Trophoblast cell (in vitro differentiated cells and primary cell): ENCODE measurements at regions not wholly inside any gene's neighbourhood (a gene's known extent, or its start where the extent isn't known, plus 50 kb on each side); places are given as distances from the start of the nearest gene placed in this dataset.

ENCODE experiments used
- DNase-seq, 2 donors: peaks; one replicate each; pipeline ENCODE4 v3.0.0-alpha.2; 2016
- H2AFZ ChIP-seq: 2 replicates; pipeline ENCODE4 v1.6.1; 2013; ENCODE audit warnings: low read length, moderate library complexity, mild to moderate bottlenecking; ENCODE audit not compliant: insufficient read depth, poor library complexity
- H2AK5ac ChIP-seq: 2 replicates; pipeline ENCODE4 v1.6.1; 2013; ENCODE audit warnings: mild to moderate bottlenecking, low read length
- H2BK120ac ChIP-seq: 2 replicates; pipeline ENCODE4 v1.6.1; 2013; ENCODE audit warnings: low read length, mild to moderate bottlenecking, moderate library complexity; ENCODE audit not compliant: insufficient read depth, poor library complexity
- H2BK12ac ChIP-seq: 2 replicates; pipeline ENCODE4 v1.6.1; 2013; ENCODE audit warnings: mild to moderate bottlenecking, low read length, moderate library complexity
- H2BK5ac ChIP-seq: 2 replicates; pipeline ENCODE4 v1.6.1; 2013; ENCODE audit warnings: low read length, low read depth, moderate library complexity, mild to moderate bottlenecking; ENCODE audit not compliant: poor library complexity
- H3K14ac ChIP-seq: 2 replicates; pipeline ENCODE4 v1.6.1; 2013; ENCODE audit warnings: mild to moderate bottlenecking, low read length
- H3K18ac ChIP-seq: 2 replicates; pipeline ENCODE4 v1.6.1; 2013; ENCODE audit warnings: mild to moderate bottlenecking, low read length
- H3K23ac ChIP-seq: 2 replicates; pipeline ENCODE4 v1.6.1; 2013; ENCODE audit warnings: low read length
- H3K27ac ChIP-seq: 2 replicates; pipeline ENCODE4 v1.5.1; 2013; ENCODE audit warnings: low read depth, mild to moderate bottlenecking, inconsistent platforms, low read length, moderate library complexity
- H3K27me3 ChIP-seq: 2 replicates; pipeline ENCODE4 v1.6.1; 2013; ENCODE audit warnings: inconsistent platforms, mild to moderate bottlenecking, low read length, moderate library complexity; ENCODE audit not compliant: insufficient read depth
- H3K36me3 ChIP-seq, 2 experiments: 1 replicate in 1 of 2; 2 replicates in 1 of 2; pipeline ENCODE4 v1.6.1; 2013; ENCODE audit warnings: low read length in 2 of 2, mild to moderate bottlenecking in 2 of 2, moderate library complexity in 1 of 2; ENCODE audit not compliant: insufficient read depth in 2 of 2, control insufficient read depth in 1 of 2
- H3K4ac ChIP-seq: 2 replicates; pipeline ENCODE4 v1.6.1; 2013; ENCODE audit warnings: low read depth, mild to moderate bottlenecking, low read length, moderate library complexity
- H3K4me1 ChIP-seq, 2 experiments: 1 replicate in 1 of 2; 2 replicates in 1 of 2; pipeline ENCODE4 v1.6.1; 2013; ENCODE audit warnings: low read length in 2 of 2, mild to moderate bottlenecking in 2 of 2, moderate library complexity in 1 of 2; ENCODE audit not compliant: insufficient read depth in 2 of 2, control insufficient read depth in 1 of 2
- H3K4me2 ChIP-seq: 2 replicates; pipeline ENCODE4 v1.6.1; 2013; ENCODE audit warnings: inconsistent platforms, mild to moderate bottlenecking, low read length, moderate library complexity
- H3K4me3 ChIP-seq: 2 replicates; pipeline ENCODE4 v1.5.1; 2013; ENCODE audit warnings: mild to moderate bottlenecking, low read depth, low read length, inconsistent platforms
- H3K79me1 ChIP-seq: one replicate; pipeline ENCODE4 v1.6.1; 2013; ENCODE audit warnings: low read length
- H3K79me2 ChIP-seq: 2 replicates; pipeline ENCODE4 v1.6.1; 2013; ENCODE audit warnings: low read length, mild to moderate bottlenecking; ENCODE audit not compliant: control insufficient read depth, insufficient read depth, poor library complexity
- H3K9ac ChIP-seq: 2 replicates; pipeline ENCODE4 v1.6.1; 2013; ENCODE audit warnings: mild to moderate bottlenecking, low read length
- H3K9me3 ChIP-seq: 2 replicates; pipeline ENCODE4 v1.6.1; 2013; ENCODE audit warnings: low read depth, mild to moderate bottlenecking, control low read depth, inconsistent platforms, low read length; ENCODE audit not compliant: insufficient read depth
- H4K12ac ChIP-seq: 2 replicates; pipeline ENCODE4 v1.6.1; 2013; ENCODE audit warnings: low read depth, mild to moderate bottlenecking, low read length, moderate library complexity
- H4K8ac ChIP-seq: 2 replicates; pipeline ENCODE4 v1.6.1; 2013; ENCODE audit warnings: low read depth, mild to moderate bottlenecking, low read length, moderate library complexity
- H4K91ac ChIP-seq: one replicate; pipeline ENCODE4 v1.6.1; 2013; ENCODE audit warnings: low read depth, mild to moderate bottlenecking, low read length, moderate library complexity
- WGBS: extraction: QIAGEN DNeasy Blood & Tissue Kit; methylation state at CpG from one replicate; pipeline ENCODE4 v1.1.7; 2013; ENCODE audit warnings: missing lambda C conversion rate; ENCODE audit not compliant: insufficient read length, insufficient coverage; ENCODE audit errors: extremely low coverage; 5-methylcytosine and 5-hydroxymethylcytosine counted together

- H2BK5ac ChIP-seq, result no peak overlapping the region
- no peak overlapping the region for H3K27ac ChIP-seq
- H4K91ac ChIP-seq, result no peak overlapping the region
- no peak overlapping the region for H4K8ac ChIP-seq
- no peak overlapping the region for H3K9ac ChIP-seq
- H3K14ac ChIP-seq, result no peak overlapping the region
- no peak overlapping the region for H2AK5ac ChIP-seq
- no peak overlapping the region for H2BK120ac ChIP-seq
- no peak overlapping the region for H3K18ac ChIP-seq
- H3K27me3 ChIP-seq, result no peaks in the 10 kb centered on the region
- no peak overlapping the region for H3K4me2 ChIP-seq
- no peak overlapping the region for H4K12ac ChIP-seq
- H2BK12ac ChIP-seq, result no peak overlapping the region
- no peak overlapping the region for H2AFZ ChIP-seq
- no peaks in the 10 kb centered on the region for H3K79me1 ChIP-seq
- no CpG with 5 or more reads among the region's 6 CpGs for WGBS
- H3K4me3 ChIP-seq, result no peak overlapping the region
- no peaks in the 10 kb centered on the region for H3K36me3 ChIP-seq
- no peak for DNase-seq
- no peaks in the 10 kb centered on the region for H3K4me1 ChIP-seq
- no peaks in the 10 kb centered on the region for H3K9me3 ChIP-seq
- no peaks in the 10 kb centered on the region for H3K79me2 ChIP-seq
- no peak overlapping the region for H3K4ac ChIP-seq
- no peak overlapping the region for H3K23ac ChIP-seq
These were observed 242.0 kb downstream of the PTGER3 start for GRCh38 chr1:70805641-70806040.

- H3K4me3 ChIP-seq, result no peak overlapping the region
- no peaks in the 10 kb centered on the region for H3K27me3 ChIP-seq
- H3K4me1 ChIP-seq, result no peaks in the 10 kb centered on the region
- H3K27ac ChIP-seq, result no peak overlapping the region
- H3K4ac ChIP-seq, result no peak overlapping the region
- no peak overlapping the region for H2BK5ac ChIP-seq
- H3K36me3 ChIP-seq, result no peaks in the 10 kb centered on the region
- no peak overlapping the region for H3K9ac ChIP-seq
- H2AK5ac ChIP-seq, result no peak overlapping the region
- no peaks in the 10 kb centered on the region for H3K79me2 ChIP-seq
- H4K8ac ChIP-seq, result no peak overlapping the region
- no peak overlapping the region for H3K23ac ChIP-seq
- no peak overlapping the region for H2BK120ac ChIP-seq
- H3K4me2 ChIP-seq, result no peak overlapping the region
- no peak overlapping the region for H2BK12ac ChIP-seq
- H3K14ac ChIP-seq, result no peak overlapping the region
- H4K91ac ChIP-seq, result no peak overlapping the region
- no peaks in the 10 kb centered on the region for H3K79me1 ChIP-seq
- no peak overlapping the region for H2AFZ ChIP-seq
- no CpG with 5 or more reads among the region's 3 CpGs for WGBS
- H3K18ac ChIP-seq, result no peak overlapping the region
- DNase-seq, result no peak
- H3K9me3 ChIP-seq, result no peaks in the 10 kb centered on the region
- peak overlapping the region; percentile 43 for H4K12ac ChIP-seq
These were observed 240.4 kb downstream of the PTGER3 start for GRCh38 chr1:70807088-70807664.

- H3K4ac ChIP-seq, result no peak overlapping the region
- H2AK5ac ChIP-seq, result no peak overlapping the region
- H4K8ac ChIP-seq, result no peak overlapping the region
- no peaks in the 10 kb centered on the region for H3K79me2 ChIP-seq
- no peak overlapping the region for H3K9ac ChIP-seq
- WGBS, result no CpG with 5 or more reads among the region's 2 CpGs
- H2AFZ ChIP-seq, result no peak overlapping the region
- H3K4me3 ChIP-seq, result no peak overlapping the region
- no peak overlapping the region for H2BK120ac ChIP-seq
- no peak overlapping the region for H3K4me2 ChIP-seq
- no peak overlapping the region for H2BK12ac ChIP-seq
- no peak overlapping the region for H4K12ac ChIP-seq
- no peak overlapping the region for H2BK5ac ChIP-seq
- DNase-seq, result no peak
- no peak overlapping the region for H3K18ac ChIP-seq
- H3K27ac ChIP-seq, result no peak overlapping the region
- no peak overlapping the region for H4K91ac ChIP-seq
- H3K23ac ChIP-seq, result no peak overlapping the region
- H3K27me3 ChIP-seq, result no peaks in the 10 kb centered on the region
- no peaks in the 10 kb centered on the region for H3K79me1 ChIP-seq
- H3K36me3 ChIP-seq, result no peaks in the 10 kb centered on the region
- no peaks in the 10 kb centered on the region for H3K4me1 ChIP-seq
- H3K9me3 ChIP-seq, result no peaks in the 10 kb centered on the region
- no peak overlapping the region for H3K14ac ChIP-seq
These were observed 238.5 kb downstream of the PTGER3 start for GRCh38 chr1:70809069-70809468.

- H3K14ac ChIP-seq, result no peak overlapping the region
- no peak overlapping the region for H3K9ac ChIP-seq
- no peak overlapping the region for H2BK120ac ChIP-seq
- no peaks in the 10 kb centered on the region for H3K4me1 ChIP-seq
- no peak overlapping the region for H3K4ac ChIP-seq
- H2AFZ ChIP-seq, result no peak overlapping the region
- no peak overlapping the region for H4K8ac ChIP-seq
- H3K36me3 ChIP-seq, result no peaks in the 10 kb centered on the region
- no peaks in the 10 kb centered on the region for H3K79me2 ChIP-seq
- H3K18ac ChIP-seq, result no peak overlapping the region
- no peak for DNase-seq
- H4K12ac ChIP-seq, result no peak overlapping the region
- no peak overlapping the region for H3K23ac ChIP-seq
- no peak overlapping the region for H3K4me3 ChIP-seq
- no peaks in the 10 kb centered on the region for H3K27me3 ChIP-seq
- no peak overlapping the region for H2BK5ac ChIP-seq
- H4K91ac ChIP-seq, result no peak overlapping the region
- H3K9me3 ChIP-seq, result no peaks in the 10 kb centered on the region
- H2BK12ac ChIP-seq, result no peak overlapping the region
- no peak overlapping the region for H3K4me2 ChIP-seq
- no peak overlapping the region for H3K27ac ChIP-seq
- WGBS, result no CpG with 5 or more reads among the region's 2 CpGs
- H2AK5ac ChIP-seq, result no peak overlapping the region
- H3K79me1 ChIP-seq, result no peaks in the 10 kb centered on the region
These were observed 235.8 kb downstream of the PTGER3 start for GRCh38 chr1:70811815-70812214.
